Activated naive CD4-positive, alpha-beta T cell treated with anti-CD3 and anti-CD28 coated beads, Interleukin-2, amount 50 U/mL, for 16 hours (primary cell): ENCODE measurements at regions not wholly inside any gene's neighbourhood (a gene's known extent, or its start where the extent isn't known, plus 50 kb on each side); places are given as distances from the start of the nearest gene placed in this dataset.

Source experiments
- DNase-seq: peaks from one replicate; pipeline ENCODE4 v3.0.0-alpha.2; 2020

DNA sequence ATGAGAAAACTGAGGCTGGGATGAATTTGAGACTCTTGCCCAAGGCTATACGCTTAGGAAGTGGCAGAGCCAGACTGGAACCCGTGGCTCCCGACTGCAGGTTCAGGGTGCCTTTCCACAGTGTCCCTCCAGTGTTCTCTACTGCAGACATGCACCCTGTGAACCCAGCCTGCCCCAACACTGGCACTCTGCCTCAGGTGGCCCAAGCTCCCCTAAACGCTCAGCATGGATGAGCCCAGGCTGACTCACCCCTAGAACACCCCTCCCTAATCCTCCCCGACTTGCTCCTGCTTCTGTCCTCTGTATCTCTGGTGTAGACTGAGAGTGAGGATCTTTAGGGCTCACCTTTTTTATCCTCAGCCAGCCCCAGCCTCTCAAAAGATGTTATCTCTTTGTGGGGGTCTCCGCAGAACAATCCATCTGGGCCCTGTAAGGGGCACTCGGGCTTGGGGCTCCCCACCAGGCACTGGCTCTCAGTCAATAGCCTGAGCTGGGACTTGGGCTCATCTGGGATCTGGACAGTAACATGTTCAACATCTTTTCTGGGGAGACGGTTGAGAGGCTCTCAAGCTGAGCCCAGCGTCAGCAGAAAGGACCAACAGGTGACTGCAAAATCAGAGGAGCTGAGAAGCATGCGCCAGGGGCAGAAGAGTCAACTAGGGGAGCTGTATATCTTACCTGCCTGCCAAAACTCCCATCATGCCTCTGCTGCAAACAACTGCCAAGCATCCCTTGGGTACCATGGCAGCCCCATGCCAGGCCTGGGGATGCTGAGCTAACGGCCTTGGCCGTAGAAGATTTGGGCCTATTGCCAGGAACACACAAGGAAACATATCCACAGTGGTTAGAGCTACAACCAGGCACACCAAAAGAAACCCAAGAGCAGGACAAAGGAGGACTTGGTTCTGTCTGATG, 176.2 kb downstream of the BUD13 start:
- DNase-seq: no peak

DNA sequence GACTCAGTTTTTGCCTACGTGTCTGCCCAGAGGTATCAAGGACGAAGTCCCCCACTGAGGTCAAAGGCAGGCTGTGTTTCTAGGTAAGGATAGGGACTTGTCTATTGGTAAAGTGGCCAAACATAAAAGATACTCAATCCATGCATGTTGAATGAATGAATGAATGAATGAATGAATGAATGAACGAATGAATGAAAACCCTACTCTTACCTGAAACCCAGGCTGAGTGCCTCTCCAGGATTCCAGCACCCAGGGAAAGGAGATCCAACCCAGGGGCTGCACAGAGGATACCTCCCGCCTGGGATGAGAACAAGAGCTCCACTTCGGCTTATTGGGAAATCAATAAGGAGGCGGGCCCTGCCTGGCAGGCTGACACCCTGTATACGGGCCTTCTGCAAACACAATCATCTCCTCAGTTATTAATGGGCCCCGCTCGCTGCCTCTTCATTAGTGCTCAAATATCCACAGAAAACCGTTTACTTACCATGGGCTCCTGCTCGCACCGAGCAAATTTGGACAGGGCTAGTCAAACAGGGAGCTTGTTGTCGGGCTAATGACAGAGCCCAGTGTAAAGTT, 177.4 kb downstream of the BUD13 start:
- DNase-seq: no peak

DNA sequence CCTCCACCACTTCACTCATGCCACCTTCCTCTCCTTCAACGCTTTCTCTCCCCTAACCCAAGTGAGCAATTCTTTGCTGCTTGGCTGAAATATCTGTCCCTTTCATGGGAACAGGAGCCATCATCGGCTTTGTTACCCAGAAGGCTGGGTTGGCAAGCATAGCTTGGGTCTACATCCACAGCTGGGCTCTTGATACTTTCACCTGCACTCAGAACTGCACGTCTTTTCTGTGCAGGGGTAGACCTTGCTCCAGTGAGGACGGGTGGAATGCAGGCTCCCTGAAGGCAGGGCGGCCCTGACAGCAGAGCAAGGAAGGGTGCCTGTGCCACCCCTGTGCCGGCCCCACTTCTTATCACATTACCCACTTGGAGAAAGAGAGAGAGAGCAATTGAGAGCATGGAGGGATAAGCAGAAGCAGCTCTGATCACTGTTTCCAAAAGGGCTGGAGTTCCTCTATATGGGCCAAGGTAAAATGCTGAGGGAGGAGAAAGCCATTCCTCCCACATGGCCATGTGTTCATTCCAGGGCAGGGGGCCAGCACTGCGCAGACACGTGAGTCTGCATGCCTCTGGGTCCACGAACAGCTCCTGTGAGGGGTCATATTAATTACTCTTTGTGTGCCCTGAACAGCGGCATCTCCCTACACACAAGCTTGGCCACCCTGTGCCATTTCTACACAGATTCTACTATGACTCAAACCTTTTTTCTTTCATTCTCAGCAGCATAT, 181.8 kb downstream of the BUD13 start:
- DNase-seq: no peak

DNA sequence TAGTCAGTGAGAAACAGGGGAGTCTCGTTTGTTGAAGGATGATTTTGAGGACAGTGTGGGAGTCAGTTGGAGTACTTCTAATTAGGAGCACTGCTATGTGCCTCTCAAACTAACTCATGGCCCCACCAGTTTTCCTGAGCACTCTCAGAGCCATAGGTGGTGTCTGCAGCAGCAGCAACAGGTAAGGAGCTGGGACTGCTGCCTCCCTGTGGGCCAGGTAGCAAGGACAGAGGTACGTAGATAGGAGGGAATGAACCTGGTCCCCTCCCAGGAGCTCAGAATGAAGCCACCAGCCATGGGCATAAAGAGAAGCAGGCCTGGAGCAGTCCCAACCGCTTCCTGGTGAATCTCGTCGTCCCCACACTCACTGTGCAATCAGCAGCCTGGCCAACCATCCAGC, 183.4 kb downstream of the BUD13 start:
- no peak for DNase-seq

DNA sequence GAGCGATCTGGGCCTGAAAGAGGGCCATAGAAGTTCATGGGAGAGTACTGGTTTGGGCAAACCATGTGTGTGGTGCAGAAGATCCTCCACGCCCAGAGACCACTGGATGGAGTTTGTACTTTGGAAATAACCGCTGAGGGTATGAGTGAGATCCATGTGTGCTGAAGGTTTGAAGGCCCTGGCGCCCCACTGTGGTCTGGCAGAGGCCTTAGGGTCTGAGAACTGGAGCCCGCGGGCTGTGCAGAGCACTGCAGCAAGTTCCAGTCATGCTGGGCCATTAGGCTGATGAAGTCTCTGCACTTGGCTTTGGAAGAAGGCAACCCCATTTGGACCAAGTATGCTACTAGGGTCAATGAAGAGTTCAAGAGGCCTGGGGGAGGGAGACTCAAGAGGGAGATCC, 186.4 kb downstream of the BUD13 start:
- DNase-seq: no peak

DNA sequence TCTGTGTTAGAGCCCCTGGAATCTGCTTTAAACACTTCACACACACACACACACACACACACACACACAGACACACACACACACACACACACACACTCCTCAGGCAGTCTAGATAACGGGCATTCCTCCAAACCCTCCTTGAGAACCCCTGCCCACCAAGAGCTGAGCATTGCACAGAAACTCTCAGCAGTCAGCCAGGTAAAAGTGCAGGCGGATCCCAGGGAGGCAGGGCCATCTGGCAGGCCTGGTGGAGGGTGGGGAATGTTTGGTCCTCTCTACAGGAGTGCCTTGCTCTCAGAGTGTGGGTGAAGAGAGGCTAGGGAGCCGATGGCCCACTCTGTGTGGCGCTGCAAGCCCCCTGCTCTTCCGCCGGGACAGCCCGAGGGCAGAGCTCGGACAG, 190.2 kb downstream of the BUD13 start:
- DNase-seq: no peak

DNA sequence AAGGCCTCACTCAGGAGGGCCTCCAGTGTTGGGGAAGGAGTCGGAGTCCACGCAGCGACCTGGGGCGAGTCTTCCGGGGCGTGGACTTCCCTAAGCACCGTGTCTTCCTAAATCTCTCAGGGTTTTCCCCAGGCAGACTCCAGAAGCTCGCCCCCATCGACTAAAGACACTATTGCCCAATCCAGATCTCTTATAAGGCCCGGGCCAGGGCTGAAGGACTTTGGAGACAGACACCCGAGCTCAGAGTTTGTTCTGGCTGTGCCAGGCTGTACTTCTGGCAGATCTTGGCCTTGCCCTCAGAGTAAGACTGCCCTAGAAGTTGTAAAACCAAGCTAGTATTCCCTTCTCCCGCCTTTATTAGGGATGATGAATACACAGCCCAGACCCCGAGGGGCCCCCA, 191.4 kb downstream of the BUD13 start:
- no peak for DNase-seq

DNA sequence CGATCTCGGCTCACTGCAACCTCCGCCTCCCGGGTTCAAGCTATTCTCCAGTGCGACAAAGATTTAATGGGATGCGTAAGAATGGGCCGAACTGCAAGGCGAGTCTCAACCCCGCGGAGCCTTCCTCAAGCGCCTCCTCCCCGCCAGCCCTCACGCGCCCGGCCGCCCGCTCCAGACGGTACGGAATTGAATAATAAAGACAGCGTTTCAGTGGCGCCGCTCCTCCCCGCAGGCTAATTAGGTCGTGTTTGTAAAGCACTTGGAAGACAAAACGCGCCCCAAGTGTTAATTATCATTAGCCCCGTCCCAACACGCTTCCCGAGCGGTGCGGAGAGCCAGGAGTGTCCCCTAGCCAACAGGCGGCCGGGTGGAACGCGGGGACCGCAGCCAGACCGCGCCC, 192.0 kb downstream of the BUD13 start:
- no peak for DNase-seq

DNA sequence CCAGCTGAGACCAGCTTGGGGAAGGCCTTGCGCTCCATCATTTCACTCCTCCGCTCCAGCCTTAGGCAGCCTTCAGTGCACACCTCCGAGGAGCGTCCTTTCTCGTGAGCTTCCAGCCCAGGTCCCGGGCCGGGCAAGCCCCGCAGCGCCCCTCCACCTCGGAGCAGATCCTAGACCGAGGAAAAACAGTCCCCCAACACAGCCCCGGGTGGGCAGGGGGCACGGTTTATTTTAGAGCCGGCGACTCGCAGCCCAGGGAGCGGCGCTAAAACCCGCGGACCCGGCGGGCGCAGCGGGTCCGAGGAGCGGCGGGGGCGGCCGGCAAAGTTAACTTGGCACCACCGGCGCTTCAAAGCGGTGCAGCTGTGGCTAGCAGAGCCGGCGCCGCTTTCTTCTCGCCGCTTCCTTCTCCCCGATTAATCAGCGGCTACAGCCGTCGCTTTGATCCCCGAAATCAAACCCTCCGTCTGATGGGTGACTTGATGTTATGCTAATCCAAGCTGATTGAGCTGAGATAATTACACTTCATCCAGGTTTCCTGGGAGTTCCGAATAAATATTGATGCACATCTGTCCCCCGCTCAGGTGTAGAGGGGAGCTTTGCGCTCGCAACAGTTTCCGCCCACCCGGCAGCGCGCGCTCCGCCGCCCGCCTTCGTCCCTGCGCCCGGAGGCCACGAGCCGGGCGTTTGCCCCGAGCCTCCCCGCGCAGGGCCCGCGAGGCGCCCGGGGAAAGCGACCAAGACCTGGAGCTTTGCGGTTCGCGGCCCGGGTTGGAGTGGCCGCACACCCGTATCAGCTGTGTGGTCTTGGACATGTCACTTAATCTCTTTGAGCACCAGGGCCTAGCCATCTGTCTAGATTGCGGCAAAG, 192.7 kb downstream of the BUD13 start:
- no peak for DNase-seq

DNA sequence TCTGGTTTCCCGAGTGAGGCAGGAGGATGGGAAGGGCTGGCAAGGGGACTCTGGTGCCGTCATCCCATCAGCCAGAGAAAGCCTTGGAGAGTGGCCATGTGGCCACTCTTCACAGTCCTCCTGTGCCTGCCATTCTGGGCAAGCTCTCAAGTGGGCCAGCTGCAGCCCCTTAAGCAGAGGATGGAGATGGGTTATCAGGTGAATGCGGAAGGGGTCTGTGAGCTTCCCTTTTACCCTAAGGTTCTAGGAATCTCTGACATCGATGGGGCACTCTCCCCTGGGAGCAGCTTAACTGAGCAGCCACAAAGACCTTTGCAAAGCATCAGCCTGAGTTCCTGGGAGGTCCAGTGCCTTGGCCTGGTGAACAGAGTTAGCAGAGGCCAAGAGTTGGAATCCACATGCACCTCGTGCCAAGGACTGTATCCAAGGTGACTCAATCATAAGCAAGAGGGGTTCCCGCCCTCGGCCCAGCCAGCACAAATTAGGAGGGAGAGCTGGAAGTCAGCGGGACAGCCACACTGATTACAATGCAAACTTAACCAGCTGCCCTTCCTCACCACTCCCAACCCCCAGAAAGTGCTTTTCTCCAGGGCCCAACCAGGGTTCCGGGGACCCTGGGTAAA, 193.6 kb downstream of the BUD13 start:
- DNase-seq: no peak

DNA sequence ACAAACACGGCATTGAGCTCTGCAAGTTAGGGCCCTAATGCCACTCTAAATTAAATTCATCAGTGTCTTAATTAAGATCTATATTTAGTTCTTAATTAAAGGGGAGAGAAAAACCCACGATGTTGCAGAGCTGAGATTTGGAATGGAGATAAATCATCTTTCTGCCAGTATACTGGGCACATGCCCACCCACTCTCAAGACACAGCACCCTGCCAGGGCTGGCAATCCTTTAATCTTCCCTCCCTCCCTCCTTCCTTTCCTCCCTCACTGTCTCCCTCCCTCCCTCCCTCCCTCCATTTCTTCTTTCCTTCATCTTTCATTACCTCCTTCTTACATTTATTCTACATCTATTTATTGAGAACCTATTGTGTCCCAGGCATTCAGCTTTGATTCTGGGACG, 194.8 kb downstream of the BUD13 start:
- no peak for DNase-seq

DNA sequence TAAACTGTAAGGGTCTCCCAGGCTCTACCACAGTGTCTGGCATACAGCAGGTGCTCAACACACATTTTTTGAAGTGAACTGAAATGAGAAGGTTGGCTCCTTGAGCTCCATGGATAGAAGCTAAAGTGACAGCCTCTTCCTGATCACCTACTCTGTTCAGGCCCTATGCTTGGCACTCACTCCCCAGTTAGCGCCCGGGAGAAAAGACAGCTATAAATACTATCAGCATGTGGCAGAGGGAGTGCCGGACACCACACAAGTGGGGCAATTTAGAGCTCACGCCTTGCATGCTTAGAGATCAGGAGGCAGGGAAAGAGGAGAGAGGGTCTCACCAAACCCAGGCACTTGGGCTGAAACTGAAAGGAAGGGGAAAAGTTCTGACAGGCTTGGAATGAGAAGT, 195.5 kb downstream of the BUD13 start:
- DNase-seq: no peak

DNA sequence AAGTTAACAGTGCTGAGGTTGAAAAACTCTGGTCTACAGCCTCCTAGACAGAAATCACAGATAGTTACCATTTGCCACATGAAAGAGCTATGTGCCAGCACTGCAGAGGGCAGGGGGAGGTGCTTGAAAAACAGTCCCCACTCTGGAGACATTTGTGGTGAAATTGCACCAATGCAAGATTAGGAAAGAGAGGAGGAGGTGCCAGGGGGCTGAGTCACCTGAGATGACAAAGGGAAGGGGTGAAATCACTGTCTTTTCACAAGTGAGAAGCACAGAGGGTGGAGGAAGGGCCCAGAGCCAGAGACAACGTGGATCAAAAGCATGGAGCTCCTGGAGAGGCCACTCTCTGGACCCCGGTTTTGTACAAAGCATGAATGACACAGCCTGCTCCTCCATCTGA, 196.3 kb downstream of the BUD13 start:
- DNase-seq: no peak

DNA sequence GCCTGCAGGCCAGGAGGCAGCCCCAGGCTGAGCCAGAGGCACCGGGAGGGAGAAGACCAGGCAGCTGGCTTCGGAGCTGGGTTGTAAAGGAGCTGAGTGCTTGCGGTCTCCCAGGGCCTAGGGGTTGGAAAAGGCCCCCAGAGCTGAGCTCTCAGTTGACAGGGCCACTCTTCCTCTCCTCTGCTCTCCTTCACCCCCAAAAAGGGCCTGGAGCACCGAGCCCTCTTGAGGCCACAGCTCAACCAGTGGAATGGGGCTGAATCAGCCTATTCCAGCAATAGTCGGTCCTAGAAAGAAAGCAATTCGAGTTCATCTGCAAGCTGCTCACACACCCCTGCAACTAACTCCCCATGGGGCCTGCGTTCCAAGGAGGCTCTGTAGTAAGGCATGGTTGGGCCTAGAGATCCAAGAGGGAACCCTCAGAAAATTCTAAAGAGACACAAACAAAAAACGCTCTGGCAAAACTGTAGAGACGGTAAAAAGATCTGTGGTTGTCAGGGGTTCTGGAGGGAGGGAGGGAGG, 205.0 kb downstream of the BUD13 start:
- no peak for DNase-seq

DNA sequence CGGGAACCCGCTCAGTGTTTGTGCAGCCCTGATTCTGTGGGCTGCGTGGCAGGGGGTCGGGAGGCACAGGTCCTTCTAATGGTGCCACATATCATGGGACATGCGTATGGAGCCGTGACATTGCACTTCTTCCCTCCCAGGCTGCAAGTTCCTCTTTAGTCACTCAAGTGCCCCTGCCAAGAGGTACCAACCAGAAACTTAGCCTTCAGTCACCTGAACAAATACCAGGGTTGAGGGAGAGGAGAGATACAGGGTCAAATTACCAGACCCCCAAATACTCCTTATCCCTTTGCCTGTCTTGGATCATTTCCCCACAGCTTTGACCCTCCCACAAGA, 209.1 kb downstream of the BUD13 start:
- DNase-seq: no peak

DNA sequence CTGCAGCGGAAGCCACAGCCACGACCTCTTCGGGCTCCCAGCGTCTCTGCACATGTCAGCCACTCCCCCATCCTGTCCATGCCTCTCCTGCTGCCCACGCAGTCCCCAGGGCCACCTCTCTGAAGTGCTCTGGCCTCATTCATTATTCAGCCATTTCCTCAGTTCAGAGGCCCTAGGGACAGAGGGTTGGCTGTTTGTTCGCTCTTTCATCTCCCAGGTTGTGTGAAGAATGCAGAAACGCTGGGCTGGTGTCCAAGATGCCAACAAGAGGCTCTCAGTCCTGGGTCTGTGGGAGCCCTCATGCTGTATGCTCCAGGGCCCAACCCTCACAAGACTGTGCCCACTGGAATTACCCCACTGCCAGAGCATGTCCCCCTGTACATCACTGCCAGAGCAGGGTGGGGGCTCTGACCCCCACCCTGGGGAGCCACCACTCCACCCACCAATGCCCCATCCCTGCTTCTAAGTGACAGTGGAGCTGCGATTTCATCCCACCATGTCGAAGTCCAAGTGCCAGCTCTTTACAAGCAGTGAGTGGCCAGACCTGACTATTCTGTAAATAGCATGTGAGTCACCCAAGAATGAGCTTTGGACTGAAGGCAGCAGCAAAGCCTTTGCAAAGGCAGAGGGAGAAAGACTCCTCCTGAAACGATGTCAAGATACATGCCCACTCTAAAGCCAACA, 209.6 kb downstream of the BUD13 start:
- no peak for DNase-seq

DNA sequence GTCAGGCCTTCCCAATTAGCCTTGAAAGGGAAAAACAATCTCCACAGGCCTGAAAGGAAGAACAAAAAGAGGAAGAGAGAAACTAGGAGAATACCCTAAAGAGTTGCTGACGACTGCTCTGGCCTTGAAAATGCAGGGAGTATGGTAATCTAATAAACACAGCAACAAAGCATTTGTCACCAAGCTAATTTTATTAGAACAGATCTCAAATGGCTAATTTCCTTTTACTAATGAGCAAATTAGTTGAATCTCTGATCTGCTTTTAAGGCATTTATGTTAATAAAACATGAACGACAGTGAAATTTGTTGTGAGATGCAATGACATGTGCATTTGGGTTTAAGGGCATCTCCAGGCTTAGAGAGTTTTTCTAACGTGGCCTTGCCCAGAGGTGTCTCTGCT, 212.2 kb downstream of the BUD13 start:
- no peak for DNase-seq

DNA sequence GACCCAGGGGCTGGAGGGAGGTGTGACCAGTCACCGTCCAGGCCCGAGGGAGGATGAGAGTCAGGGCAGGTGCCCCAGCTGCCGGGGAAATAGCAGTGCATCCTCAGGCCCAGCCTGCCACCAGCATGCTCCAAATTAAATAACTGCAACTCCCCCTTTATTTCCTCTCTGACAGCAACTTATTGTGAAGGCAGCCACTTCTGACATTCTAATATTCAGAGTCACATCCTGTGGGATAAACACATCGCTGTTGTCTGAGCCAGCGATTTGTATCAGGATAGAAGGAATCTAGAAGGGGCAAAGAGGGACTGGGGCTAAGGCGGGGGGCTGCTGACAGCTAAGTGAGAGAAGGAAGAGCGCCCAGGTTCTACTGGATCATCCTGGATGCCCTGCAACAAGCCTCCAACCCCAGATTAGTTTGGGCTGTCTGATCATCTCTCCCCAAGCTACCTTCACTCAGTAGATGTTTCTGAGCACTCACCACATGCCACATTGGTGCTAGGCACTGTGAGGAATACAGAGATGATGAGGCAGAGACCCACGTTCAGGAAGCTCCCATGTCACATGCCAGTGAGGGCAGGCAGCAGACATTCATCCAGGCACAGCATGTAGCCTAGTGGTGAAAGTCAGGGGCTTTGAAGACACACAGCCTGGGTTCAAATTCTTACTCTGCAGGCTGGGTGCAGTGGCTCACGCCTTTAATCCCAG, 214.1 kb downstream of the BUD13 start:
- no peak for DNase-seq

DNA sequence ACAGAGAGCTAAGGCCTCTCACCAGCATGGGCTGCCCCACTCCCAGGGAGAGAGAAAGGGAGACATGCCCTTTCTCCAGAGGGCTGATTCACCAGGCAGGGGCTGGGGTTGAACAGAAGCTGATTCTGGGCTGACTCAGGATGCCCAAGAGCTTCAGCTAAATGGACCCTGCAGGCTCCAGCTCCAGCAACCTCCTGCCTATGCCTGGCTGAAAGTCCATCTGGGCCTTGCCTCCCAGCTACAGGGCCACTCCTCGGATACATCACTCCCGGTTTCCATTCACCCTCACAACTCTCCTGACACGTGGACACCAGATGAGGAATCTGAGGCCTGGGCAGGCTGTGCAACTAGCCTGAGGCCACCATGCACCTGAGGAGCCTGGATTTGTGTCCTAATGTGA, 215.5 kb downstream of the BUD13 start:
- no peak for DNase-seq

DNA sequence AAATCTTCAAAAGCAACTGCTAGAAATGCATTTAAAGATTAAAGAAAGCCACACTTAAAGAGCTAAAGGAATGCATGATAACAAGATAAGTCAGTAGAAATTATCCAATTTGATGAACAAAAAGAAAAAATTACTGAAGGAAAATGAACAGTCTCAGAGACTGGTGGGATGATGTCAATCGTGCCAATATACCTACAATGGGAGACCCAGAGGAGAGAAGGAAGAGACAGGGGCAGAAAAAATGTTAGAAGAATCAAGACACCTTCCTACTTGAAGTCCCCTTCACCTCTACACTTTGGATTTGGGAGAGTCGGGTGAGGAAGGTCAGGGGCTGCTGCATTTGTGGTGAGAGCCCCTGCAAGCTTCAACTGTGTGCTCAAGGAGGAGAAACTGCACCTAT, 216.3 kb downstream of the BUD13 start:
- no peak for DNase-seq

DNA sequence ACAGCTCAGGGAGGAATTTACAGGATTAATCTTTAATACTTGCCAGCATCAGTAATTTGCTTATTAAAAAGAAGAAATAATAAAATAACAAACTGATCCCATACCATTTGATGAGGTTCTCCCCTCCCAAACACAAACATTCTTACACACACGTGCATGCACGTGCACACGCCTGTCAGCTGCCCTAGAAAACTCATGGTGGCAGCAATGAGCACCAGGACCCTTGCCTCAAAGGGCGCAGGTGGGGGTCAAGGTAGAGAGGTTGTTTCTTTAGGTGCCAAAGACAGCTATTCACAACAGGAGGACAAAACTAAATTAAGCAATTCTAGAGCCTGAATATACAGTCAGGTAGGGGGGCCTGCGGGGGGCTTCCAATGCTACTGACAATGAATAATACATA, 219.3 kb downstream of the BUD13 start:
- DNase-seq: no peak
